ENCODE measurements at regions not wholly inside any gene's neighbourhood (a gene's known extent, or its start where the extent isn't known, plus 50 kb on each side); places are given as distances from the start of the nearest gene placed in this dataset.

- Histone ChIP-seq H2AFZ (ENCODE audit: low read length) (no peak overlapping the region), H3K4me3 (ENCODE audit: low read depth, low read length, poor library complexity, severe bottlenecking) (no peak overlapping the region), H3K27ac (ENCODE audit: low read depth, low read length, poor library complexity, severe bottlenecking) (no peak overlapping the region), H3K36me3 (ENCODE audit: insufficient read depth, low read length) (no peaks in the 10 kb centered on the region), H3K9me2 (ENCODE audit: insufficient read depth, low read length) (no peaks in the 10 kb centered on the region), H3K4me2 (ENCODE audit: low read length) (no peak overlapping the region), H3K4me1 (ENCODE audit: insufficient read depth, low read length, poor library complexity, severe bottlenecking) (no peaks in the 10 kb centered on the region), H3K79me2 (ENCODE audit: insufficient read depth, low read depth, low read length) (no peaks in the 10 kb centered on the region), H4K20me1 (ENCODE audit: insufficient read depth, low read length) (no peaks in the 10 kb centered on the region), H3K9me3 (ENCODE audit: low read length) (no peaks in the 10 kb centered on the region)
- CTCF ChIA-PET (ENCODE audit: unreplicated experiment), result no interaction called here
- DNase-seq (ENCODE audit: low spot score), result no peak
- POLR2A ChIA-PET, result interaction anchor here (0.9 kb wide), 1 partner anchor 69 kb away, joined by 3 read pairs; no protein-coding TSS in a partner anchor
- TF ChIP-seq CTCF (conservative IDR thresholded peaks at IDR 0.05; ENCODE audit: low read length) (no peak), EZH2phosphoT487 (IDR thresholded peaks at IDR 0.05; ENCODE audit: borderline replicate concordance, low read depth, low read length) (no peak)
- intact Hi-C loops (cut with micrococcal nuclease; ENCODE audit: unreplicated experiment), result no loop called here
- no TSS peak for BruUV-seq (replicated peaks)
Measured at GRCh38 chr5:31120642-31120948, 72.9 kb upstream of the CDH6 start.

GRCh38 chr5:31119938-31120641 lies 73.4 kb upstream of the CDH6 start:
- no peaks in the 10 kb centered on the region for H3K79me2 ChIP-seq (ENCODE audit: insufficient read depth, low read depth, low read length)
- no peaks in the 10 kb centered on the region for H4K20me1 ChIP-seq (ENCODE audit: insufficient read depth, low read length)
- no TSS peak for BruUV-seq (replicated peaks)
- ChIA-PET CTCF (ENCODE audit: unreplicated experiment) (no interaction called here), POLR2A (interaction anchor here (0.9 kb wide), 1 partner anchor 69 kb away, joined by 3 read pairs; no protein-coding TSS in a partner anchor)
- H3K4me3 ChIP-seq (ENCODE audit: low read depth, low read length, poor library complexity, severe bottlenecking), result no peak overlapping the region
- H3K9me3 ChIP-seq (ENCODE audit: low read length), result no peaks in the 10 kb centered on the region
- no peak overlapping the region for H3K4me2 ChIP-seq (ENCODE audit: low read length)
- no peak for TF ChIP-seq EZH2phosphoT487 (IDR thresholded peaks at IDR 0.05; ENCODE audit: borderline replicate concordance, low read depth, low read length)
- TF ChIP-seq CTCF (conservative IDR thresholded peaks at IDR 0.05; ENCODE audit: low read length), result no peak
- DNase-seq (ENCODE audit: low spot score), result no peak
- no peak overlapping the region for H3K27ac ChIP-seq (ENCODE audit: low read depth, low read length, poor library complexity, severe bottlenecking)
- no peaks in the 10 kb centered on the region for H3K4me1 ChIP-seq (ENCODE audit: insufficient read depth, low read length, poor library complexity, severe bottlenecking)
- no peaks in the 10 kb centered on the region for H3K9me2 ChIP-seq (ENCODE audit: insufficient read depth, low read length)
- H2AFZ ChIP-seq (ENCODE audit: low read length), result no peak overlapping the region
- intact Hi-C loops (cut with micrococcal nuclease; ENCODE audit: unreplicated experiment), result no loop called here
- H3K36me3 ChIP-seq (ENCODE audit: insufficient read depth, low read length), result no peaks in the 10 kb centered on the region

GRCh38 chr5:31116466-31117031 lies 76.9 kb upstream of the CDH6 start:
- Histone ChIP-seq H3K9me2 (ENCODE audit: insufficient read depth, low read length) (no peaks in the 10 kb centered on the region), H3K9me3 (ENCODE audit: low read length) (no peaks in the 10 kb centered on the region), H3K4me3 (ENCODE audit: low read depth, low read length, poor library complexity, severe bottlenecking) (no peak overlapping the region), H3K27ac (ENCODE audit: low read depth, low read length, poor library complexity, severe bottlenecking) (no peak overlapping the region), H3K4me2 (ENCODE audit: low read length) (no peak overlapping the region), H3K4me1 (ENCODE audit: insufficient read depth, low read length, poor library complexity, severe bottlenecking) (no peaks in the 10 kb centered on the region), H3K36me3 (ENCODE audit: insufficient read depth, low read length) (no peaks in the 10 kb centered on the region), H4K20me1 (ENCODE audit: insufficient read depth, low read length) (no peaks in the 10 kb centered on the region), H2AFZ (ENCODE audit: low read length) (no peak overlapping the region), H3K79me2 (ENCODE audit: insufficient read depth, low read depth, low read length) (no peaks in the 10 kb centered on the region)
- intact Hi-C loops (cut with micrococcal nuclease; ENCODE audit: unreplicated experiment), result no loop called here
- ChIA-PET CTCF (ENCODE audit: unreplicated experiment) (no interaction called here), POLR2A (interaction anchor here (0.7 kb wide), 1 partner anchor 37 kb away, joined by 7 read pairs; no protein-coding TSS in a partner anchor)
- TF ChIP-seq EZH2phosphoT487 (IDR thresholded peaks at IDR 0.05; ENCODE audit: borderline replicate concordance, low read depth, low read length), result no peak
- TF ChIP-seq CTCF (conservative IDR thresholded peaks at IDR 0.05; ENCODE audit: low read length), result no peak
- no TSS peak for BruUV-seq (replicated peaks)
- no peak for DNase-seq (ENCODE audit: low spot score)

Data from OCI-LY7 (cell line).